ENCODE measurements at regions not wholly inside any gene's neighbourhood (a gene's known extent, or its start where the extent isn't known, plus 50 kb on each side); places are given as distances from the start of the nearest gene placed in this dataset.

- no peak overlapping the region for H3K27ac Mint-ChIP-seq
- no peaks in the 10 kb centered on the region for H3K4me1 Mint-ChIP-seq (ENCODE audit: unreplicated experiment)
These were observed 517.4 kb upstream of the MKI67 start for GRCh38 chr10:128643658-128644057.

GRCh38 chr10:128645486-128645885 is 519.3 kb upstream of the MKI67 start:
- no peaks in the 10 kb centered on the region for H3K27me3 Mint-ChIP-seq
- H3K4me3 Mint-ChIP-seq, result no peak overlapping the region
- no peak overlapping the region for H3K27ac Mint-ChIP-seq
- no peak for TF ChIP-seq CTCF (conservative IDR thresholded peaks at IDR 0.05)
- H3K9me3 Mint-ChIP-seq, result no peaks in the 10 kb centered on the region
- H3K36me3 Mint-ChIP-seq, result no peaks in the 10 kb centered on the region
- H3K4me1 Mint-ChIP-seq (ENCODE audit: unreplicated experiment), result no peaks in the 10 kb centered on the region
- DNase-seq (ENCODE audit: extremely low spot score, unreplicated experiment), result no peak

More at GRCh38 chr10:128643658-128644057, 517.4 kb upstream of the MKI67 start:
- H3K36me3 Mint-ChIP-seq, result no peaks in the 10 kb centered on the region
- DNase-seq (ENCODE audit: extremely low spot score, unreplicated experiment), result no peak
- H3K9me3 Mint-ChIP-seq, result no peaks in the 10 kb centered on the region
- H3K4me3 Mint-ChIP-seq, result no peak overlapping the region
- no peaks in the 10 kb centered on the region for H3K27me3 Mint-ChIP-seq
- no peak for TF ChIP-seq CTCF (conservative IDR thresholded peaks at IDR 0.05)

- no peaks in the 10 kb centered on the region for H3K36me3 Mint-ChIP-seq
- no peak overlapping the region for H3K27ac Mint-ChIP-seq
- no peaks in the 10 kb centered on the region for H3K4me1 Mint-ChIP-seq (ENCODE audit: unreplicated experiment)
- no peaks in the 10 kb centered on the region for H3K27me3 Mint-ChIP-seq
- no peaks in the 10 kb centered on the region for H3K9me3 Mint-ChIP-seq
- TF ChIP-seq CTCF (conservative IDR thresholded peaks at IDR 0.05), result no peak
- no peak for DNase-seq (ENCODE audit: extremely low spot score, unreplicated experiment)
- no peak overlapping the region for H3K4me3 Mint-ChIP-seq
These were observed 520.7 kb upstream of the MKI67 start for GRCh38 chr10:128646956-128647355.

GRCh38 chr10:128657548-128657947 is 531.3 kb upstream of the MKI67 start:
- Mint-ChIP-seq H3K9me3 (no peaks in the 10 kb centered on the region), H3K36me3 (no peaks in the 10 kb centered on the region), H3K27ac (no peak overlapping the region), H3K4me3 (no peak overlapping the region), H3K27me3 (peaks cover 12% of the 10 kb centered on the region), H3K4me1 (ENCODE audit: unreplicated experiment) (no peaks in the 10 kb centered on the region)
- no peak for TF ChIP-seq CTCF (conservative IDR thresholded peaks at IDR 0.05)
- no peak for DNase-seq (ENCODE audit: extremely low spot score, unreplicated experiment)

- DNase-seq (ENCODE audit: extremely low spot score, unreplicated experiment), result no peak
- no peak overlapping the region for H3K4me3 Mint-ChIP-seq
- no peaks in the 10 kb centered on the region for H3K36me3 Mint-ChIP-seq
- TF ChIP-seq CTCF (conservative IDR thresholded peaks at IDR 0.05), result no peak
- H3K27ac Mint-ChIP-seq, result no peak overlapping the region
- H3K27me3 Mint-ChIP-seq, result peaks cover 9% of the 10 kb centered on the region
- H3K9me3 Mint-ChIP-seq, result peaks cover 5% of the 10 kb centered on the region
- no peaks in the 10 kb centered on the region for H3K4me1 Mint-ChIP-seq (ENCODE audit: unreplicated experiment)
These were observed 534.5 kb upstream of the MKI67 start for GRCh38 chr10:128660726-128661125.

All from type B pancreatic cell (in vitro differentiated cells).